COLO829 (cell line): ENCODE measurements at regions not wholly inside any gene's neighbourhood (a gene's known extent, or its start where the extent isn't known, plus 50 kb on each side); places are given as distances from the start of the nearest gene placed in this dataset.
A peak's percentile ranks its signal among the peaks of the same experiment; 100 is the strongest.
"Not testable (repeated sequence)": the region's sequence is repeated elsewhere in the genome, so short reads cannot be mapped to it uniquely, and the experiment has no call there.

Experiments used
- DNase-seq: peaks from one replicate; pipeline ENCODE4 v3.0.0; 2012; ENCODE audit warnings: low spot score

DNA sequence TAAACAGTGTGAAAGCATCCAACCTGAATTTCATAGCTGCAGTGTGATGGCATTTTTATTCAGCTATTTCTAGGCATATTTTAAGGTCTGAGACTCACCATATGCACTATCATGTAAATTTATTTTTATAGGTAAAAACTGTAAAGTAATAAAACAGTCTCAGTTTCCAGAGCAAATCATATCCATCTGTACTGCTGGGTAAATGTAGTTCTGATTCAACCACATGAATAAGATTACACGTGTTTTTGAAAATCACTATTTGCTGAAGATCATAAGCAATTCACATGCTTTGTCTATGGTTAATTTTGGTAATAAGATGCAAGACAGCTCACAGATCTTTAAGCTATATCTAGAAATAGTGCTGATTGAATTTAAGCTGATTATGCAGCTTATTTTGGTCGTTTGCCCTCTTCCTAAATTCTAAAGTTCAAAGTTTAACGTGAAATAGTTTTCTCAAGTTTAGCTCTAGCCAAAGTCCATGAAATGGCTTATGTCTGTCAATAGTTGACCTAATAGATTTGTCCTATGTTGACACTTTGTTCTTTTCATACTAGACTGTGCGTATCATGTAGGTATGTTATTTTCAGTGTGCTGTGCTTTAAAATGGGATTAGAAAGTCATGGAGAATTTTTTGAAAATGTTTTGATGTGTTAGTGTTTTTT is 489.0 kb downstream of the USP25 start:
- no peak for DNase-seq

DNA sequence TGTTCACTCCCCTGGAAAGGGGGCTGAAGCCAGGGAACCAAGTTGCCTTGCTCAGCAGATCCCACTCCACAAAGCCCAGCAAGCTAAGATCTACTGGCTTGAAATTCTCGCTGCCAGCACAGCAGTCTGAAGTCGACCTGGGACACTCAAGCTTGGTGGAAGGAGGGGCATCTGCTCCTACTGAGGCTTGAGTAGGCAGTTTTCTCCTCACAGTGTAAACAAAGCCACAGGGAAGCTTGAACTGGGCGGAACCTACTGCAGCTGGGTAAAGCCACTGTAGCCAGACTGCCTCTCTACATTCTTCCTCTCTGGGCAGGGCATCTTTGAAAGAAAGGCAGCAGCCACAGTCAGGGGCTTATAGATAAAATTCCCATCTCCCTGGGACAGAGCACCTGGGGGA is 495.0 kb downstream of the USP25 start:
- DNase-seq = not testable (repeated sequence)

DNA sequence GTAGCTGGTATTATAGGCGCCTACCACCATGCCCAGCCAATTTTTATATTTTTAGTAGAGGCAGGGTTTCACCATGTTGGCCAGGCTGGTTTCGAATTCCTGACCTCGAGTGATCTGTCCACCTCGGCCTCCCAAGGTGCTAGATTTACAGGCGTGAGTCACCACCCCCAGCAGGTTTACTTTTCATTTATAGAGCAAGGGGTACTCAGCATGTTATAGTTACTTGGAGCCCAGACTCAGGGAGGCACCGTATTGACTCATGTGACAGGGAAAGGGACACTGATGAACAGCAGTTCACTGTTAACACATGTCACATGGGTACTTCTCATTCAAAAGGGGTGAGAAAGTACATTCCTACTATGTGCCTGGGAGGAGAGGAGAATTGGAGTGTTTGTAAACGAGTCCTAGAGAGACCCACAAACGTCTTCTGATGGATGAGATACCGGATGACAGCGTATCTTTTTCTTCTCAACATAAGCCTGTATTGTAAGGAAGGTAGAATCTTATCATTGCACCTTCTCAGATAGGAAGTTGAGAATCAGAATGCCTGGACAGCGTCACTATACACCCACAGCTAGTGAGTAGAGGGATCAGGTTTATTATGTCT is 510.0 kb downstream of the USP25 start:
- DNase-seq = no peak

DNA sequence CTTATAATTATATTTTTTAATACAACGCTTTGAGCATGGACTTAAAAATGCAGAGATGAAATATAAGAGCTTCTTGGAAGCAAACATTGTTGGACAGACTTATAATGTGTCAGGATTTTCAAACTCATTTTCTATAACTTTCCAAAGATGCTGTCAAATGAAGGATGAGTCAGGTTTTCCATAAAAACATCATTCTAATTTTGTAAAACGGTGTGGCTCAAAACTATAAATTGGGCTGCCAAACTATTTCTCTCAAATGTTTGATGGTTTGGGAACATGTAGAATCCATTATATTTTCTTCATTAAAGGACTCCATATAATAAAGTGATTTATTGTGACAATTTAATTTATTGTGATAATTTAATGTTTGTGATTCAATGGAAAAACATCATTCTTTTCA is 511.2 kb downstream of the USP25 start:
- no peak for DNase-seq

DNA sequence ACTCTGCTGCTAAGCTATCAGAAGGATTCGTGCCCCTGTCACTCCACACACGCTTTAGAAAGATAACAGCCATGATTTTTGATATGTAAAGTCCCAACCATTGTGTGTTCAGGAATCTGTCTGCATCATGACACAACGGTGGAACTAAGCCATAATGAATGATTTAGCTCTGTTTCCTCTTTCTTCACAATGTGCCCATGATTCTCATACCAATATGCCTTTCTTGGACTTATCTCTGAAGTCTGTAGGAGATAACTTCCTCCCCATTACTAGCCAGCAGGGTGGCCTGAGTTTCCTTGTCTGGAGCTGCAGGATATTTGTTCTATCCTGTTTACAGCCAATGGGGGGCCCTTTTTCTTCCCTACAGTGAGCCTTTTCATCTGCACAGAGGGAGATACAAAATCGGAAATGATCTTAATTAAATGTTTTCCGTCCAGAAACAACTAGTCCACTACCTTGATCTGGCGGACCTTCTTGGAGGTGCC is 511.7 kb downstream of the USP25 start:
- no peak for DNase-seq

DNA sequence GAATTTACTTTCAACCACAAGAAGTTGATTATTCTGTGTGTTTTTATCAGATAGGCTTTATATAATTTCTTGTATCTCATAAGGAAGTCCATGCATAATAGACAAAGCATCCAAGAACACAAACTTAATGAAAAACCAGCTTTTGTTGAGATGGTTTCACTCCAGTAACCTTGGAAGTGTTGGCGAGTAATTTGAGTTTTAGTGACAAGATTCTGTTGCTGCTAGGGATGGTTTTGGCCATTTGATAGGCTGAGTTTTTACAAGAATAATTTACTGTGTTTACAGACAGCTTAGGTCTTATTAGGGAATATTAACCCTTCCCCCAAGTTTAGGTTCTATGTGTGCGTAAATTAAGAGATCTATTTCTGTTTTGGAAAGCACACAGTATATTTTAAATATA is 513.6 kb downstream of the USP25 start:
- no peak for DNase-seq

DNA sequence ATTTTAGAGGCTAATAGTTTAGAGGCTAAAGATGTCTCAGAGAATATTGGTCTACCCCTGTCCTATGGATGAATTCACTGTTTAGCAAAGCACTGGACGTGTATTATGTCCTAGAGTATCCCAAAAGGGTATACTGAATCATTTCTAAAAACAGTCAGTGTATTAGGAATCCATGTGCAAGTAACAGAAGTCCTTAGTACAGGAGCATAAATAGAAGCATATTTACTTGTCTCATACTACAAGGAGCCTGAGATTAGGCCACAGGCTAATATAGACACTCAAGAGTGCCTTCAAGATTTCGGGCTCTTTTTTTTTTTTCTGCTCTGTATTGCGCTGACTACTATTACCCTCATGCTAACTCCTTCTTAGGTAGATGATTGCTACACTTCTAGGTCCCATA is 518.9 kb downstream of the USP25 start:
- no peak for DNase-seq

DNA sequence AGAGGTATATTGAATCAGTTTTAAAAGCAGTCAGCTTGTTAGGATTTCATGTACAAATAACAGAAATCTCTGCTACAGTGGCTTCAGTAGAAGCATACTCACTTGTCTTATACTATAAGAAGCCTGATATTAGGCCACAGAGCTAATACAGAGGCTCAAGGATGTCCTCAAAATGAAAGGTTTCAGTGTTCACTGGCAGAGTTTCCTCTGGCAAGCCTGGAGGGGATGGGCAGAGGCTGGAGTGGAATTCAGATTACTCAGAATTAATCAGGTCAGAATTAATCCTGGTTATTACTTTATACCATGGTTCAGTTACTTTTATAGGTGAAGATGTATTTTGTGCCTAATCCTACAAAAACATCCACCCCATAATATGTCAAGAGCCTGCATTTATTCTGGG is 520.5 kb downstream of the USP25 start:
- DNase-seq = no peak

DNA sequence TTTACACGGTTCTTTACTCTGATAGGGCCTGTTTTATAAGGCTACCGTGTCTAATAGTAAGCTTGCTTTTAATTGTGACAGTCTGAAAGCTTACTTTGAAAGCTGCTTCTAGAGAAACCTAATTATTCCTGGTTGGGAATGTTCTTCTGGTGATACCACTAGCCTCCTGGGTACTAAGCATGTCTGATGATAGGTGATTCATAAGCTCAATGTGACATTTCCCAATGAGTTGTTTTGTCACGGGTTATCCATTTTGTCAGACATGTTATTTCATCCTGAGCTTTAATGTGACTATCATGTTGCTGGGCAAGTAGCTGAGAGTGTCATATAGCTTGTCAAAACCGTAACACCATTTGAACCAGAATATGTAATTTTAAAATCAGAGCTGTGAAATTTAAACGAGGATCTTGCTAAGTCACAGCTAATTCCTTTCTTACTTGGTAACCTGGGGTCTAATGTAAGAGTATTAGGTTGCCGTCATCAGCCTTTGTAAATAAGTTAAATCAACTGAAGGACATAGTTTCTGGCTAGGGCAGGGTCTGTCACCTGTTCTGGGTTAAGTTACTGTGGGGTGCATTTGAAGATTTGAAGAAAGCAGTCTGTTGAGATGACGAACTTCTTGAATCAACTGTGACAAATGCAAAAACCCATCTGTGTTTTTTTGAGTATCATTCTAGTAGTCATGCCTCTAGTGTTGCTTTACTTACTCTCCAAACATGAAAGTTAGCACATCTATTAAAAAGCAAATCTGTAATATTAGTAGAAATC is 529.2 kb downstream of the USP25 start:
- no peak for DNase-seq

DNA sequence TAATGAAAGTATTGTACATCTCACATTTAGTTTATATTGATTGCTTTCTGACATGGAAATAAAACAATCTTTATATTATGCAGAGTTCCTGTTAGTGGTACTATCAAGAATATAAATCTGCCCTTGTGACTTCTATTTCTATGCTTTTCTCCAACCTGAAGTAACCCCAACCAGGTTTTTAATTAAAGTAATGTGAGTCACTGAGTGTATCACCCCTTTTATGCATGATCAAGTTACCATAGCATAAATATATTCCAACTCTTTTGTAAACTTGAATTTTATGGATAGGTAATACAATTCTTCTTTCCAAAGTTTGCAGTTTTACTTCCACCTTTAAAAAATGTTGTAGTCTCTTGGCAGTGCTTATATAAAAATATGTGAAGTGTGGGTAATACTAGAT is 532.3 kb downstream of the USP25 start:
- peak; percentile 2 for DNase-seq

DNA sequence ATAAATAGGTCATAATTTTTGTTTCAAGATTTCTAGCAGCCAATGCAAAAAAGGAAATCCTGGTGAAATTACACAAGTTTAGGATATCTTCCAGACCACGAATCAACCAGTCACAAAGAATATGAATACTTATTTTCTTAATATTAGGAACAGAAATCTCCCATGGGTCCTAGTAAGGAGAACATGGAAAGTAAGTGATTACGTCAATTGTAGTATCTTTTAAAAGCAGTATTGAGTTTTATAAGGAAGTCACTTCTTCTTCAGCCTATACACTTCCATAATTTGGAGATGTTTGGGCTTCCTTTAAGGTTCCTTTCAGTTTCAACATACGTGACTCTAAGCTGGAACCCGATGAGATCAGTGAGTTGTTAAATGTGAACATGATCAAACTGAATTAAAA is 534.5 kb downstream of the USP25 start:
- no peak for DNase-seq

DNA sequence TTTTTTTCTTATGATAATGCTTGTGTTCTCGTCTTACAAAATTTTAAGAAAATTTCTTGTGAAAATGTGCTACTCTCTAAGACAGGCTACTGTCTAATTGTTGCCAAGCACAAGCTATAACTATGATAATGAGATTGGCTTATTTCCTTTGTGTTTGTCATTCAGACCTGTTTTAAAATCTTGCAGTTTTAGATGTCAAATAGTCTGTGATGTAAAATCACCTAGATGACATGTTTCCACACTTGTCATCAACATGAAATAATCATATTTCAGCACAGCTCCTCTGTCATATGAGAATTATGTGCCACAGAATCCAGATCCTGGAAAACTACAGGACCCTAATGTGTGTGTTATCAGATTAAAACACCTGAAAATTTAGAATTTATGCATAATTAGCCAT is 539.7 kb downstream of the USP25 start:
- no peak for DNase-seq

DNA sequence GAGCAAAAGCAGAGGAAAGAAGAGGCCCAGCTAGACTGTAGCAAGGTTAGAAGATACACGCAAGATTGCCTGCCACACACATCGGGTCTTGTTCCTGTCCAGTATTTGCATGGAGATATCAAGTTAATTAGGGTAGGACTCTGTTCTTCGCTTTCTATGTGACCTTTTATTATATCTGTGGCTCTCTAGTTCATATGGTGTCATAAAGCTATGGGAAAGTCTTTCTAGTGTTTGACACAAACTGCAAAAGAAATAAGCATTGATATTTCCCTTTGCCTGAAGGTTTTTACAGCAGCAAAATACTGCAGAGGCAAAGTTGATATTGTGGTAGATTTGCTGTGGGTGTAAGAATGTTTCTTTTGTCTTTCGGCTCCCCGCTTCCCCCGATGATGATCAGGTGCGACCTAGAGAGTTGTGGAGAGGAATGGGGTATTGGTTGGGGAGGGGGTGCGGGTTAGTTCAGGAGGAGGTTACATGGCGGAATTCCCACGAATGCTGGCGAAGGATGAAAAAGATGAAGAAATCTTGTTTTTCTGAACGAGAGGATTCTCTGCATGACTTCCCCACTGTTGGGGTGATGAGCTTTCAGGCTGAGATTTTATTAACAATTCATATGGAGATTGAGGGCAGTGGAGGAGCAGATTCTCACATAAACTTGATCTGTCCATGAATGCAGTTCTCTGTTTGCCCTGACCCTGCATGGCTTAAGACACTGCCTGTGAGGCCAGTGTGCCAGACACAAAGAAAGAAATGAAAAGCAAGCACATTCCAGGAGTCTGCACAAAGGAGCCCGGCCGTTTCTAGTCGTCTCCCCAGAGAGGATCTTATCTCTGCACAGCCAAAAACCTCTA is 550.2 kb downstream of the USP25 start:
- DNase-seq = peak; percentile 45

DNA sequence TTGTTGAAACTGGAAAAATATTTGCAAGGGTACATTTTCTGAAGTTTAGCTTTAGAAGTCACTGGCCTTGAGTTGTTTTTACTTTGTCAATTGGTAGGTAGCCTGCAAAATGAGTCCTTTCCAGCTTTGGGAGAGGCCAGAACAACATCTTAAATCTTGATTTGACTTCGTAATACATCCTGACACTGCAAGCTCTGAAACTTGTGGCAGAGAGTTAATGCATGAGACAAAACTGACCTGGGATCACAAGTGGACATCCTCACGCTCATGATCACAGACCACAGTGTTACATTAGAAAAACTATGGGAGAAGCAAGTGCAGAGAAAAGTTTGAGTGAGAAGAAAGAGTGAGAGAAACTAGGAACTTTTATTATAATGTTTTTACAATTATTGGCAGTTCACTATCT is 550.9 kb downstream of the USP25 start:
- no peak for DNase-seq

DNA sequence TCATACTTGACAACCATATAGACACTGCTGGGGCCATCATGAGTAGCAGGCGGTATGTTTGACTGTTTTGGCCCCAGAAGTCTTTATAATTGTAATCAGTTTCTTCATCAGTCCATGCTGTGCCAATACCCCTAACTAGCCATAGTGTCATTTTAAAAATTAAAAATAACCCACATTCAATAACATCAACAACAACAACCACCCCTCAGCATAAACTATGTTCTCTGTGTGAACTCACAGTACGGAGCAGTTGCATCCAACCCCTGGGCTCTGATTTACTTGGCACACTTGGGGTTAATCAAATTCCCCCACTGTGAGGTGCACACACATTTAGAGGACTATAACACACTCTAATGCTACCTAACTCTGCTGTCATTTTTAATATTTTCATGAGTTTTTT is 553.7 kb downstream of the USP25 start:
- no peak for DNase-seq

DNA sequence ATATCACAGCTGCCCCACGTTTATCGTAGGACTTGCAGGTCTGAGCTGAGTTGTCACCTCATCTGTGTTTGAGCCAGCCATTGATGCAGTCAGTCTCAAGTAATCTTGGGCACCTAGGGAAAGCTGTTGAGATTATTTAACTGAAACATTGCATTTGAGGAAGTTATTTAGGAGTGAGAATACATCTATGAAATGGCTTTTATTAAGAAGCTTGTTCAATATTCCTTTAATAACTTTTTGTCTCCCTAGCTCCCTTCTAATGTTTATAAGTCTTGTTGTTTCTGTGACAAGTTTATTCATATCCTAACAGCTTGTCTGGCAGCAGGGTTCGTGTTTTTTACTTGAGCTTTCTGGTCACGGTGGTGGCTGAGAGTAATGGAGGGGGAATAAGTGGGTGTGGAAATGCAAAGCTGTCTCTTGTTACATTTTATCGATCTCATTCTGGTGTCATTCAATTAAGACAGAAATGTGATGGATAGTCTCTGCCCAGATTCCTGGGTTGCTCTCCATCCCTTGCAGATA is 555.9 kb downstream of the USP25 start:
- DNase-seq = no peak

DNA sequence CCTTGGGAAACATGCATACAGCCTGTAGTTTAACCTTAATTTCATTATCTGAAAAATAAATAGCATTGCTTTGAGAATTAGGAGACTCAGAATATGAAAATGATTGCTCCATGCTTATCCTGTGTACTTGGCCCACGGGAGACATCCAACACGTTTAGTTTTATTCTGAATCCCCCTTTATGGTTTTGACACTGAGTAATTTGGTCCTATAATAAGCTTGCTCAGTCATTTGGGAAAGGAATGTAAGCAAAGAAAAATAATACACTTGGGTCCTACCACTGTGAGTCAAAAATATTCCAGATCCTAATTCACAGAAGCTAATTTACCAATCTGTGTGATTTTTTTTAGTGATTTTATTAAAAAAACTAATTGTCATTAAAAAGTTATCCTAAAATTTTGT is 557.3 kb downstream of the USP25 start:
- no peak for DNase-seq

DNA sequence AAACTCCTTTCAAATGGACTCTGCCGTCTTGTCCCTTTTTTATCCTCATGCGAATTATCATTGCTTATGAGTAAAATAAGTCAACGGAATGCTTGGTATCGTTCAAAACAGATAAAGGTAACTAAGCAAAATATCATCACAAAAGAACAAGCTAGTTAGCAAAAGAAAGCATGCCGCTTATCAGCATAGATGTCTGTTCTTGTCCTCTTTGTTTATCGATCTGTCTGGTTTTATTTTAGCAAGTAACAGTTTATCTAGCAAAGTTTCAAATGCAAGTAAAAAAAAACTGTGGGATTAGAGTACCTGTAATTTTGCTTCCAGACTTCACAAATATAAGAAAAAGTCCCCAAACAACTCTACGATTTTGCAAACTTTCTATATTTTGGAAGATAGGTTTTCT is 561.5 kb downstream of the USP25 start:
- DNase-seq = no peak

DNA sequence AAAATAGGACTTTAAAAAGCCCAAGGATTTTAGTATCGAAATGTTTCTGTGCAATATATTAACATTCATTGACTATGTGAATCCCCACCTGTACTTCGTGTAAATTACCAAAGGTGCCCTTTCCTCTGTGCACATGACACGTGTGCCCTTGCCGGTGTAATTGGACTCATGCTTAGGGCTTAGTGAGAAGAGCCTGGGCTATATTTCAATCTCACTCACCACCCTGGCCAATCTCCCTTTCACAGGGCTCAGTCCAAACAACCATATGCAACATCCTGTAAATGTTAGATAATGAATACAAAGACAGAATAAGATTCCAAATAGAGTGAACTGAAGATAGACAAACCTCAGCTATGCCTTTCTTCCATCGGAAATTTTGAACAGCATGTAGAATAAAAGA is 564.3 kb downstream of the USP25 start:
- DNase-seq = no peak

DNA sequence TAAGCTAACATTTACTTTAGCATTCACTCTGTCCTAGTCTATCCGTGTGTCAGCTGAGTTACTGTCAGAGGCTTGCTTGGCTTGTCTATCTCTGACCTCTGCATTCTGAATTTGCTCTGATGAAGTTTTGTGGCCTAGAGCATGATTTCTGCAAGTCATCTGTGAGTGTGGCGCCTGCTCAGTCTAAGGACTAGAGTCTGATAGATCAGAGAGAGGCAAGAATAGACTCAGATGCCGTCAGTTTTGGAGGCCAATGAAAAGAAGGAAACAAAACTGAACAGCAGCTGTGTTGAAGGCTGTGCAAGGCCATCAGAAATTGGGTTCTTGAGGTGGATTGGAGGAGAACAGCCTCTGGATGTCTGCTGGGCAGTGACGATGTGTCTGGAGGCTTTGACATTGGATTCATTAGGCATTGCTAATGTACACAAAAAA is 573.1 kb downstream of the USP25 start:
- no peak for DNase-seq

DNA sequence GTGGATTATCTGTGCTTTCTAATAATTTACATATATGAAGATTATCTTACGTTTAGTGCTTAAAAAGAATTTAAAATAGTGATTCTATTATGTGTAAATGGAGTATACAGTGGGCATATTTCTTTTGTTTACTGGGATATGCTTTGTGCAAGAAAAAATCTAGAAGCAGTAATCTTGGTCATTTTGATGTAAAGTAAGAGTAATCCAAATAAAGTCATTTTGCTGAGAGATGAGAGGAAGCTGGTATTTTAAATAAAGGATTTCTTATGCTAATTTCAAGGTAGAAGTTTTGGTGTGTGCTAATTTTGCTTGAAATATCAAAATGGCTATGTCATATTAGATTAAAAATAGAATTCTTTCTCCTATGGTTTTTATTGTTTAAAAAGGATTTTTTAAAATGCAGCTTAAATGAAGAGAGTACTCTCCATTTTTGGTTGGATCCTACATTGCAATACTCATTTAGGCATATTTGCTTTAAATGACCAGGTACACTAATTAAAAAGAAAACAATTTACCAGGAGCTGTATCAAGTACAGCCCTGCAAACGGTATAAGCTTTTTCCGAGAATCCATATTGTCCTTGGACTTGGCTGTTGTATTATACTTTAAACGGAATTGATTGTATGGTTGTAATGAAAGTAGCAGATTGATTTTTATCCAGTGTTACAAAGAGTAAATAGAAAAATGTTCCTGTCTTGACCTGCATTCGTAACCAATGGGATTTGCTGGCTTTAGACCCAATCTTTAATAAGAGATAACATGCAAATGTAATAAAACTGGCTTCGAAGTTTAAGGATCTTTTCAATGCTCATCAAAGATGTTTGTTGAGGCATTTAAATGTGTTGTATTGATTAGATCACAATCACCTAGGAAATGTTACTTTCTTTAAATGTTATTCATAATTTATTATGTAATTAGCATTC is 574.7 kb downstream of the USP25 start:
- no peak for DNase-seq
